Gastrocnemius medialis (tissue), 4 donors: ENCODE measurements at regions not wholly inside any gene's neighbourhood (a gene's known extent, or its start where the extent isn't known, plus 50 kb on each side); places are given as distances from the start of the nearest gene placed in this dataset.
A peak's percentile ranks its signal among the peaks of the same experiment; 100 is the strongest.

ENCODE experiments used
- ATAC-seq, 2 donors: fragments of 150-250 bp; one replicate each; pipeline ENCODE4 v1.9.1; 2016
- DNase-seq, 2 donors: peaks; one replicate each; pipeline ENCODE4 v3.0.0-alpha.2; 2019
- H3K27ac ChIP-seq, 4 donors: fragments of 200-600 bp; sonication (generic); 1 replicate in 1 of 4; 2 replicates in 3 of 4; pipeline ENCODE4 v1.5.1; 2016 to 2018; ENCODE audit warnings: mild to moderate bottlenecking in 2 of 4, moderate library complexity in 1 of 4
- H3K27me3 ChIP-seq, 3 donors: fragments of 200-600 bp; sonication (generic) in 2 of 3; 1 replicate in 1 of 3; 2 replicates in 2 of 3; pipeline versions ENCODE4 v1.5.1 to v1.6.0; 2016 to 2019; ENCODE audit warnings: mild to moderate bottlenecking in 1 of 3, moderate library complexity in 1 of 3
- H3K36me3 ChIP-seq, 2 donors: fragments of 200-600 bp; sonication (generic) in 1 of 2; one replicate each; pipeline ENCODE4 v1.5.1; 2017 to 2018
- H3K4me1 ChIP-seq, 2 donors: fragments of 200-600 bp; sonication (generic) in 1 of 2; one replicate each; pipeline ENCODE4 v1.5.1; 2016 to 2017; ENCODE audit warnings: mild to moderate bottlenecking in 2 of 2
- H3K4me3 ChIP-seq, 4 donors: fragments of 200-600 bp; sonication (generic) in 3 of 4; 1 replicate in 1 of 4; 2 replicates in 3 of 4; pipeline ENCODE4 v1.5.1; 2016 to 2019; ENCODE audit warnings: mild to moderate bottlenecking in 2 of 4
- H3K9me3 ChIP-seq, 3 donors: fragments of 200-600 bp; sonication (generic) in 2 of 3; 1 replicate in 1 of 3; 2 replicates in 2 of 3; pipeline ENCODE4 v1.5.1; 2016 to 2019
- CTCF ChIP-seq, 5 experiments: fragments of 450-650 bp in 3 of 5; fragments of 200-600 bp in 2 of 5; sonication (generic) in 2 of 5; IDR thresholded peaks in 4 of 5; conservative IDR thresholded peaks in 1 of 5; 1 replicate in 4 of 5; 2 replicates in 1 of 5; pipeline ENCODE4 v1.5.1; 2016 to 2019; ENCODE audit warnings: antibody characterized with exemption in 5 of 5, mild to moderate bottlenecking in 3 of 5, moderate library complexity in 3 of 5
- POLR2A ChIP-seq, 2 donors: fragments of 450-650 bp; IDR thresholded peaks; one replicate each; pipeline ENCODE4 v1.6.1; 2017; ENCODE audit warnings: antibody characterized with exemption in 2 of 2, mild to moderate bottlenecking in 2 of 2, moderate library complexity in 2 of 2
- in situ Hi-C, 4 donors: fragments of 200-750 bp; cut with MboI; loops; one replicate each; pipeline versions ENCODE4 v1.15.0 to v1.8.0; 2017; ENCODE audit warnings: low sequenced_read_pairs in 4 of 4
- intact Hi-C: fragments of 100-400 bp; cut with DNase I; formaldehyde crosslinking; loops from one replicate; pipeline ENCODE4 v1.15.1; 2023; ENCODE audit warnings: low total_unique reads

- Histone ChIP-seq H3K27ac (no peak overlapping the region), H3K36me3 (peaks cover 0 to 35% of the 10 kb centered on the region in 2 donors), H3K9me3 (no peaks in the 10 kb centered on the region), H3K4me3 (no peak overlapping the region), H3K27me3 (no peaks in the 10 kb centered on the region), H3K4me1 (no peaks in the 10 kb centered on the region)
- DNase-seq (no peak), ATAC-seq (no peak)
- in situ Hi-C loops, result no loop called here
- intact Hi-C loops, result no loop called here
- TF ChIP-seq CTCF (IDR thresholded peaks at IDR 0.05 in 4 of 5, conservative IDR thresholded peaks at IDR 0.05 in 1 of 5) (no peak), POLR2A (IDR thresholded peaks at IDR 0.05) (no peak)
These were observed 50.3 kb downstream of the PLXNA1 start for GRCh38 chr3:127033171-127033570.

- Histone ChIP-seq H3K27me3 (no peaks in the 10 kb centered on the region), H3K27ac (no peak overlapping the region), H3K36me3 (peaks cover 0 to 35% of the 10 kb centered on the region in 2 donors), H3K4me3 (no peak overlapping the region), H3K4me1 (no peaks in the 10 kb centered on the region), H3K9me3 (no peaks in the 10 kb centered on the region)
- ATAC-seq (no peak), DNase-seq (no peak)
- in situ Hi-C loops (no loop called here), intact Hi-C loops (no loop called here)
- TF ChIP-seq POLR2A (IDR thresholded peaks at IDR 0.05), result no peak
- TF ChIP-seq CTCF (IDR thresholded peaks at IDR 0.05 in 4 of 5, conservative IDR thresholded peaks at IDR 0.05 in 1 of 5), result no peak
These were observed 50.9 kb downstream of the PLXNA1 start for GRCh38 chr3:127033786-127034185.

- TF ChIP-seq POLR2A (IDR thresholded peaks at IDR 0.05), result no peak
- no peak for TF ChIP-seq CTCF (IDR thresholded peaks at IDR 0.05 in 4 of 5, conservative IDR thresholded peaks at IDR 0.05 in 1 of 5)
These were observed 51.5 kb downstream of the PLXNA1 start for GRCh38 chr3:127034195-127034989.

GRCh38 chr3:127034990-127035652, 52.2 kb downstream of the PLXNA1 start:
- peak in 1 of 2 donors; percentile 1 for DNase-seq
- Histone ChIP-seq H3K9me3 (no peaks in the 10 kb centered on the region), H3K27me3 (no peaks in the 10 kb centered on the region), H3K27ac (no peak overlapping the region), H3K36me3 (peaks cover 0 to 27% of the 10 kb centered on the region in 2 donors), H3K4me1 (no peaks in the 10 kb centered on the region), H3K4me3 (no peak overlapping the region)
- no peak for ATAC-seq
- TF ChIP-seq POLR2A (IDR thresholded peaks at IDR 0.05) (no peak), CTCF (IDR thresholded peaks at IDR 0.05 in 4 of 5, conservative IDR thresholded peaks at IDR 0.05 in 1 of 5) (no peak)
- in situ Hi-C loops, result no loop called here
- intact Hi-C loops, result no loop called here

More at GRCh38 chr3:127034195-127034989, 51.5 kb downstream of the PLXNA1 start:
- H3K27ac ChIP-seq, result no peak overlapping the region
- in situ Hi-C loops (no loop called here), intact Hi-C loops (no loop called here)
- no peaks in the 10 kb centered on the region for H3K4me1 ChIP-seq
- no peaks in the 10 kb centered on the region for H3K9me3 ChIP-seq
- DNase-seq, result no peak
- no peak overlapping the region for H3K4me3 ChIP-seq
- no peak for ATAC-seq
- no peaks in the 10 kb centered on the region for H3K27me3 ChIP-seq
- peaks cover 0 to 34% of the 10 kb centered on the region in 2 donors for H3K36me3 ChIP-seq
